Activated CD8-positive, alpha-beta memory T cell treated with anti-CD3 and anti-CD28 coated beads, Interleukin-2, amount 10 ng/mL, durations not matched to agents 7 days and 5 days (primary cell): ENCODE measurements at regions not wholly inside any gene's neighbourhood (a gene's known extent, or its start where the extent isn't known, plus 50 kb on each side); places are given as distances from the start of the nearest gene placed in this dataset.

Source experiments
- ATAC-seq: fragments of 150-1000 bp; cut with Tn5 transposase; one replicate; pipeline ENCODE4 v1.10.0; 2021; ENCODE audit warnings: moderate library complexity
- CTCF ChIA-PET: fragments of 350-600 bp; sonication (Branson Sonifier 250); formaldehyde crosslinking; loops from one replicate; lab custom pipeline; 2021; ENCODE audit warnings: antibody characterized with exemption; lab: Charles Lee
- DNase-seq: peaks from one replicate; pipeline ENCODE4 v3.0.0-alpha.2; 2020
- H3K27ac Mint-ChIP-seq: one replicate; pipeline ENCODE4 v1.8.0; 2021; ENCODE audit warnings: mild to moderate bottlenecking, mixed read lengths
- H3K27me3 Mint-ChIP-seq: one replicate; pipeline ENCODE4 v1.8.0; 2021; ENCODE audit warnings: mixed read lengths
- H3K36me3 Mint-ChIP-seq: one replicate; pipeline ENCODE4 v1.8.0; 2021; ENCODE audit warnings: mild to moderate bottlenecking, mixed read lengths
- H3K4me1 Mint-ChIP-seq: one replicate; pipeline ENCODE4 v1.8.0; 2021; ENCODE audit warnings: mixed read lengths
- H3K4me3 Mint-ChIP-seq: one replicate; pipeline ENCODE4 v1.8.0; 2021; ENCODE audit warnings: mild to moderate bottlenecking, moderate library complexity, mixed read lengths
- H3K9me3 Mint-ChIP-seq: one replicate; pipeline ENCODE4 v1.8.0; 2022; ENCODE audit warnings: low read depth, mixed read lengths

DNA sequence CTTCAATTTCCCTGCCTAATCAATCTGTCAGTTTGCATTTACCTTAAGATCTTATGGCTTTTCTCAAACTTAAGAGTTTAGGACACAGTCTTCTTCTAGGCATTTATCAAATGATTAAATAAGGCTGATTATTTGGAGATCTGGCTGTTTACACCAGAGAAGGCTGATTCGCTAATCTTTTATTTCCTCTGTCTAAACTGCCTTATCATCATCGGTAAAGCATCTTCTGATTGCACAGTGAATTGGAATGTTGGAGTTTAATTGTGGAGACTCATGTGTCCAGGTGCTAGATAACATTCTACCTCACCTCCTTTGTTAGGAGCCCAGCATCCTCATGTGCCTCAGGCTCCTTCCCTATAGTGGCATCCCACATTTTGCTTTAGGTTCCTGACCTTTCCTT, 100.3 kb upstream of the DDIT4L start:
- Mint-ChIP-seq H3K4me1 (no peaks in the 10 kb centered on the region), H3K27me3 (peaks cover 4% of the 10 kb centered on the region), H3K9me3 (no peaks in the 10 kb centered on the region), H3K36me3 (no peaks in the 10 kb centered on the region), H3K4me3 (no peak overlapping the region), H3K27ac (no peak overlapping the region)
- DNase-seq (no peak), ATAC-seq (no peak)
- CTCF ChIA-PET, result no interaction called here

DNA sequence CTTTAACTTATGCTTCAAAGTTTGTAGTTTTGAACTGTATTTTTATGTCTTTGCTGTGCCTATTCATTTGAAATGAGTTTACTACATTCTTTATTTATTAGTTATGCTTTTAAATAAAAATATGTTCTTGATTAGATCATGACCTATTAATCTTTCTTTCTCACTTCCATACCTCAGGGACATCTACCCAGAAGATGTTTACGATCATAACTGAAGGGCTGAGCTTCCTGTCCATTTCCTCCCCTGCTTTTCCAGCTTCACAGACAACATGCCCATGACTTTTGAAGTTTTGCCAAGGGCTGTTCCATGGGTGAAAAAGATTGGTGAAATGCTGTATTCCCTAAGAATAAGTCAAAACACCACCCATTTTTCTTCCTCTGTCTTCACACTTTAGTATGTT, 99.7 kb upstream of the DDIT4L start:
- DNase-seq, result no peak
- H3K27ac Mint-ChIP-seq, result no peak overlapping the region
- no peaks in the 10 kb centered on the region for H3K9me3 Mint-ChIP-seq
- H3K36me3 Mint-ChIP-seq, result no peaks in the 10 kb centered on the region
- H3K27me3 Mint-ChIP-seq, result peaks cover 4% of the 10 kb centered on the region
- no peak for ATAC-seq
- H3K4me1 Mint-ChIP-seq, result no peaks in the 10 kb centered on the region
- no peak overlapping the region for H3K4me3 Mint-ChIP-seq
- CTCF ChIA-PET, result no interaction called here

GRCh38 chr4:100289530-100289888, 99.2 kb upstream of the DDIT4L start:
- DNase-seq (no peak), ATAC-seq (no peak)
- H3K36me3 Mint-ChIP-seq, result no peaks in the 10 kb centered on the region
- no peaks in the 10 kb centered on the region for H3K9me3 Mint-ChIP-seq
- H3K4me1 Mint-ChIP-seq, result no peaks in the 10 kb centered on the region
- H3K27ac Mint-ChIP-seq, result no peak overlapping the region
- H3K4me3 Mint-ChIP-seq, result no peak overlapping the region
- H3K27me3 Mint-ChIP-seq, result peaks cover 4% of the 10 kb centered on the region
- CTCF ChIA-PET, result no interaction called here

- Mint-ChIP-seq H3K36me3 (no peaks in the 10 kb centered on the region), H3K27me3 (peaks cover 4% of the 10 kb centered on the region), H3K9me3 (no peaks in the 10 kb centered on the region), H3K4me1 (no peaks in the 10 kb centered on the region), H3K4me3 (no peak overlapping the region), H3K27ac (no peak overlapping the region)
- DNase-seq, result no peak
- ATAC-seq, result no peak
- CTCF ChIA-PET, result no interaction called here
Observed at GRCh38 chr4:100288811-100289529, 98.7 kb upstream of the DDIT4L start.

GRCh38 chr4:100288161-100288560, 97.9 kb upstream of the DDIT4L start:
- Mint-ChIP-seq H3K4me1 (no peaks in the 10 kb centered on the region), H3K4me3 (no peak overlapping the region), H3K27me3 (peaks cover 4% of the 10 kb centered on the region), H3K36me3 (no peaks in the 10 kb centered on the region), H3K27ac (no peak overlapping the region), H3K9me3 (no peaks in the 10 kb centered on the region)
- DNase-seq (no peak), ATAC-seq (no peak)
- CTCF ChIA-PET, result no interaction called here

DNA sequence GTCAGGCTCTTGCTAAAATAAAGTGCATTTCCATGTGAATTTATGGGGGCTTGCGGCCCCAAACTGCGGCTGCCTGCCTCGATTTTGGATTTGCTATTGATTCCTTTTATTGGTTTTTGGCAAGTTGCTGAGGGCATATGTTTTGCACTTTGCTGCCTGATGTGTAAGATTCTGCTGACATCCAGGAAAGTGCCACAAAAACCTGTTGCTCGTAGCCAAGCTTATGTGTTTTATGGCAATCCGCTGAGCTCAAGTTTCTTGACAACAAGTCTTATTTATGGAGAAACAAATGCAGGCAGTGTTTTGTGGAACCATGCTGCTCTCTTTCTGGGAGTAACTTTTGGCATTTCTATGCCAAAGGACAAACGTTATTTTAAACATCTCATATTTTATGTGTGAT, 97.3 kb upstream of the DDIT4L start:
- Mint-ChIP-seq H3K4me3 (no peak overlapping the region), H3K9me3 (no peaks in the 10 kb centered on the region), H3K27ac (no peak overlapping the region), H3K27me3 (peaks cover 6% of the 10 kb centered on the region), H3K36me3 (no peaks in the 10 kb centered on the region), H3K4me1 (no peaks in the 10 kb centered on the region)
- CTCF ChIA-PET, result no interaction called here
- DNase-seq, result no peak
- no peak for ATAC-seq

DNA sequence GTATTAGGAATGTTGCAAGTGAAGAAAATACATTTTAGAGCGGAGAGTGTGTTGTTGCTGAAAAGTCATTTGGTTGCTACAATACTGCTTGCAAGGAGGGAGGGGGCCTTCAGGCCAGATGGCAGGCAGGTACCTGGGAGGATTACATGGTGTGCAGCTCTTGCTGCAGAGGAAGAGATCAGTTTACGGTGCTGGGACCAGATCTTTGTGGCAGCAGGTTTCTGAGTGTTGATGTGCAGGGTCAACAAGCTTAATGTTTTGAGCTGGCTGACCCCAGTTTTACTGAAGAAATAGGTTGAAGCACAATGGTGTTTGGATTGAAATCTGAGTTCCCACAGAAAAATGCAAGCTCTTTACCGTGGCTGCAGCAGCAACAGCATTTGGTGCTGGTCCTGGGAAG, 96.4 kb upstream of the DDIT4L start:
- Mint-ChIP-seq H3K36me3 (no peaks in the 10 kb centered on the region), H3K9me3 (no peaks in the 10 kb centered on the region), H3K4me1 (no peaks in the 10 kb centered on the region), H3K27me3 (peaks cover 6% of the 10 kb centered on the region), H3K4me3 (no peak overlapping the region), H3K27ac (no peak overlapping the region)
- CTCF ChIA-PET, result no interaction called here
- DNase-seq (no peak), ATAC-seq (no peak)

DNA sequence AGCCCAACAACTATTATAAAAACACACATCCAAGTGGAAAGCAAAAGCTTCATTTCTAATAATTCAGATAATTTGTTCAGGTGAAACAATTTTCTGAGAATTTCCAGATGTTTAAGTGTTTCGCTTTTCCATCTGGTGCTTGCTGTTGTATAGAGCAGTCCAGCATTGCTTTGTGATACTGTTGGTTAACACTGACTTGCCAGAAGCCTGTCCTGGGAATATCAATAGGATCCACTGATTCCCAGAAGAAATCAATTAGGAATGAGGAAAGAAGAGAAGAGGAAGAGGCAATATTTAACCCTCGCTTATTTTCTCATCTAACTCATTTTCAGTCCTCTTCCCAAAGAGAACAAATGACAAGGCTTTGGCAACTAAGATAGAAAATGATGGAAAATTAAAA, 94.9 kb upstream of the DDIT4L start:
- Mint-ChIP-seq H3K27me3 (peaks cover 2% of the 10 kb centered on the region), H3K36me3 (no peaks in the 10 kb centered on the region), H3K9me3 (no peaks in the 10 kb centered on the region), H3K4me1 (no peaks in the 10 kb centered on the region), H3K4me3 (no peak overlapping the region), H3K27ac (no peak overlapping the region)
- no peak for DNase-seq
- CTCF ChIA-PET, result no interaction called here
- no peak for ATAC-seq

DNA sequence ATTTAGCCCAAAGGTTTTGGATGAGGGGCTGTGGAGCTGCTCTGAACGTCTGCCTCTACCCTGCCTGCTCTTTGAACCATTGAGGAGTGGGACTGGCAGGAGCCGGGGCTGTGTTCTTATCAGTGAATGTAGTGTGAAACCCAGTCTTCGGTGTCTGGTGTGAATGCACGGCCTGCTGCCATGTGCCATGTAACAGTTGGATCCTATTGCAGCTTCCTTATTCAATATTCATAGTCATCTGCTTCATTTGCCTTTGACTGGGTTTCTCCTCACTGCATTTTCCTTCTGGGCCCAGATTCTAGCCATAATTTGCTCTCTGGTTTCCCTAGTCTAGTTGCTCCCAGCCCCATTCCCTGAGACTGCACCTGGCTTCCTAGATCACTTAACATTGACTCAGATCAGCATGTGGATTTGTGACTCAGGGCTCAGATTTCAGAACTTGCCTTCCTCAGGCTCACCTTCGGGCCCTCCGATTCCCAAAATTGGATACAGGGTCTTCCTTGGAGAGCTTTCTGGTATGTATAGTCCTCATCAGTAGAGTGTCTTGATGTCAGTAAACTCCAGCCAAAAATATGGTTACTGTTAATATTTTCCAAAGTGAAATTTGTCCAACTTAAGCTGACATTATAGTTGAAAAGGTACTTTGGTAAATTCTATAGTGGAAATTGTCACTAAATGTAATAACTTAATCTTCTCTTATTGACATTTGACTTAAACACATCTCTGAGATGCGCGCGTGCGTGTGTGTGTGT, 94.0 kb upstream of the DDIT4L start:
- no peak overlapping the region for H3K4me3 Mint-ChIP-seq
- DNase-seq, result no peak
- H3K36me3 Mint-ChIP-seq, result no peaks in the 10 kb centered on the region
- no peak overlapping the region for H3K27ac Mint-ChIP-seq
- H3K9me3 Mint-ChIP-seq, result no peaks in the 10 kb centered on the region
- no peaks in the 10 kb centered on the region for H3K4me1 Mint-ChIP-seq
- ATAC-seq, result no peak
- CTCF ChIA-PET, result no interaction called here
- peaks cover 2% of the 10 kb centered on the region for H3K27me3 Mint-ChIP-seq

GRCh38 chr4:100280807-100281206, 90.5 kb upstream of the DDIT4L start:
- CTCF ChIA-PET, result no interaction called here
- DNase-seq, result no peak
- peaks cover 5% of the 10 kb centered on the region for H3K27me3 Mint-ChIP-seq
- H3K9me3 Mint-ChIP-seq, result no peaks in the 10 kb centered on the region
- H3K4me3 Mint-ChIP-seq, result no peak overlapping the region
- ATAC-seq, result no peak
- no peaks in the 10 kb centered on the region for H3K36me3 Mint-ChIP-seq
- H3K4me1 Mint-ChIP-seq, result no peaks in the 10 kb centered on the region
- H3K27ac Mint-ChIP-seq, result no peak overlapping the region

GRCh38 chr4:100278567-100278966, 88.3 kb upstream of the DDIT4L start:
- Mint-ChIP-seq H3K4me1 (no peaks in the 10 kb centered on the region), H3K9me3 (no peaks in the 10 kb centered on the region), H3K27ac (no peak overlapping the region), H3K27me3 (peaks cover 11% of the 10 kb centered on the region), H3K4me3 (no peak overlapping the region), H3K36me3 (no peaks in the 10 kb centered on the region)
- CTCF ChIA-PET, result no interaction called here
- no peak for DNase-seq
- no peak for ATAC-seq

DNA sequence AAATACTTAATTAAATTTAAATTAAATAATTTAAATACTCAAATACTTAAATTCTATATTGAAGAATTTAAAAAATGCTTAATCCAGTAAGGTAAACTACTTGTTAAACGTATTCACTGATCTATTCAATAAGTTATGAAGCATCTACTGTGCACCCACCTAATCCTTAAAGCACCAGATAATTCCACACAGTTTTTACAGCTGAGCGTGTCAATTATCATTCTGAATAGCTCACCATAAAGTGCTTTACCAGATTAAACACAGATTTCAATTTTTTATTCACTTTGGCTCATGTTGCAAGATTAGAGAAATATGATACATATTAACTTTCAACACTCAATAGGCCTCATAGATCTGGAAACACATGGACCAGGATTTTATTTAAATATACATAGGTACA, 79.2 kb upstream of the DDIT4L start:
- Mint-ChIP-seq H3K4me1 (no peaks in the 10 kb centered on the region), H3K27ac (no peak overlapping the region), H3K9me3 (peaks cover 2% of the 10 kb centered on the region), H3K27me3 (peaks cover 12% of the 10 kb centered on the region), H3K4me3 (no peak overlapping the region), H3K36me3 (no peaks in the 10 kb centered on the region)
- no peak for DNase-seq
- CTCF ChIA-PET, result interaction anchor here (0.5 kb wide), 1 partner anchor 26 kb away, joined by 3 read pairs; no protein-coding TSS in a partner anchor
- no peak for ATAC-seq

DNA sequence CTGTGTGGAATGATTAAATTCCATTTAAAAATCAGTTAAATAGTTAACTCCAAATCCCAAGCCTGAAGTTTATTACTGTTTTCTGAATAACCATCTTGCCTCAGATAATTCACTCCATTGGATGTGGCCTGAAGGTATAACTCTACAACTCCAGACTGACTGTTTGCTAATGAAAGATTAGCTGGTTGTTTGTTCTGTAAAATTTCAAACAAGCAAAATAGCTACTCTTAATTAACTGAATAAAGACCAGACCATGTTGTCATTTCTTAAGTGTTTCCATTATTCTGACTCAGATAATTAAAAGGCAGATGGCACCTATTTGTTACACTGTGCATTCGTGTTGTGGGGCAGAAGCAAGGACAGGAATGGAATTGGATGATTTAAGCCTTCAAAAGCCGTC, 78.5 kb upstream of the DDIT4L start:
- no peaks in the 10 kb centered on the region for H3K4me1 Mint-ChIP-seq
- DNase-seq, result no peak
- CTCF ChIA-PET, result interaction anchor here (0.5 to 1.4 kb wide), 2 partner anchors 25 to 26 kb away, joined by 3 to 4 read pairs; no protein-coding TSS in a partner anchor
- no peak overlapping the region for H3K4me3 Mint-ChIP-seq
- peaks cover 11% of the 10 kb centered on the region for H3K27me3 Mint-ChIP-seq
- no peak overlapping the region for H3K27ac Mint-ChIP-seq
- H3K36me3 Mint-ChIP-seq, result no peaks in the 10 kb centered on the region
- ATAC-seq, result no peak
- peaks cover 2% of the 10 kb centered on the region for H3K9me3 Mint-ChIP-seq

DNA sequence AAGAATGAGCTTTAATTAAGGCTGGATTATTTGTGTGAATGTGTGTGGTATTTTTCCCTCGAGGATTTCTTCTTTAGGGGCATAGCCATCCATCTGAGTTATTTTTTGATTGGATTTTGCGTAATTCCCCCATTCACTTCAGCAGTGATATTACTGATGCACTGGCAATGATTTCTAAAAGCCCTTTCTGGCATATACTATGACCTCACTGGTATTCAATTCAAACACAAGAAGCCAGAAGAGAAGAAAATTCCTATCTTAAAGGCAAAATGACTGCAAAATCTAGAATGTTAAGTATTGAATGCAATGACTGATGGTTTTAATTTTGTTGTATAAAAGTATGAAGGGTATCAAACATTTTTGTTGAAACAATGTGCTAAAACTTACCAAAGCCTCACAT, 71.1 kb upstream of the DDIT4L start:
- Mint-ChIP-seq H3K4me3 (no peak overlapping the region), H3K9me3 (no peaks in the 10 kb centered on the region), H3K27ac (no peak overlapping the region), H3K4me1 (peaks cover 4% of the 10 kb centered on the region), H3K27me3 (peaks cover 18% of the 10 kb centered on the region), H3K36me3 (no peaks in the 10 kb centered on the region)
- ATAC-seq, result no peak
- CTCF ChIA-PET, result no interaction called here
- DNase-seq, result no peak
